ENCODE measurements at regions not wholly inside any gene's neighbourhood (a gene's known extent, or its start where the extent isn't known, plus 50 kb on each side); places are given as distances from the start of the nearest gene placed in this dataset.
A peak's percentile ranks its signal among the peaks of the same experiment; 100 is the strongest.
"Not testable (repeated sequence)": the region's sequence is repeated elsewhere in the genome, so short reads cannot be mapped to it uniquely, and the experiment has no call there.

- Histone ChIP-seq H3K36me3 (ENCODE audit: control insufficient read depth in 1 of 2, insufficient read depth in 2 of 2, low read length in 2 of 2) (no peaks in the 10 kb centered on the region), H2BK5ac (ENCODE audit: low read depth, low read length, poor library complexity) (no peak overlapping the region), H3K18ac (ENCODE audit: low read length) (no peak overlapping the region), H3K23ac (ENCODE audit: low read length) (no peak overlapping the region), H4K8ac (ENCODE audit: low read depth, low read length) (no peak overlapping the region), H3K4me2 (ENCODE audit: low read length) (no peak overlapping the region), H4K12ac (ENCODE audit: low read depth, low read length) (no peak overlapping the region), H3K79me2 (ENCODE audit: control insufficient read depth, insufficient read depth, low read length, poor library complexity) (no peaks in the 10 kb centered on the region), H3K4me3 (ENCODE audit: low read depth, low read length) (no peak overlapping the region), H3K14ac (ENCODE audit: low read length) (no peak overlapping the region), H3K27me3 (ENCODE audit: insufficient read depth, low read length) (no peaks in the 10 kb centered on the region), H3K9me3 (ENCODE audit: insufficient read depth, low read depth, low read length) (no peaks in the 10 kb centered on the region), H3K4ac (ENCODE audit: low read depth, low read length) (no peak overlapping the region), H3K79me1 (ENCODE audit: low read length) (no peaks in the 10 kb centered on the region), H3K9ac (ENCODE audit: low read length) (no peak overlapping the region), H2BK120ac (ENCODE audit: insufficient read depth, low read length, poor library complexity) (no peak overlapping the region), H2AK5ac (ENCODE audit: low read length) (no peak overlapping the region), H4K91ac (ENCODE audit: low read depth, low read length) (no peak overlapping the region), H3K27ac (ENCODE audit: low read depth, low read length) (no peak overlapping the region), H2AFZ (ENCODE audit: insufficient read depth, low read length, poor library complexity) (no peak overlapping the region), H3K4me1 (ENCODE audit: control insufficient read depth in 1 of 2, insufficient read depth in 2 of 2, low read length in 2 of 2) (no peaks in the 10 kb centered on the region), H2BK12ac (ENCODE audit: low read length) (no peak overlapping the region)
- no CpG with 5 or more reads among the region's 4 CpGs for WGBS (ENCODE audit: extremely low coverage, insufficient coverage, insufficient read length)
- no peak for DNase-seq
These were observed 75.9 kb upstream of the CADPS start for GRCh38 chr3:62951037-62951613.

DNA sequence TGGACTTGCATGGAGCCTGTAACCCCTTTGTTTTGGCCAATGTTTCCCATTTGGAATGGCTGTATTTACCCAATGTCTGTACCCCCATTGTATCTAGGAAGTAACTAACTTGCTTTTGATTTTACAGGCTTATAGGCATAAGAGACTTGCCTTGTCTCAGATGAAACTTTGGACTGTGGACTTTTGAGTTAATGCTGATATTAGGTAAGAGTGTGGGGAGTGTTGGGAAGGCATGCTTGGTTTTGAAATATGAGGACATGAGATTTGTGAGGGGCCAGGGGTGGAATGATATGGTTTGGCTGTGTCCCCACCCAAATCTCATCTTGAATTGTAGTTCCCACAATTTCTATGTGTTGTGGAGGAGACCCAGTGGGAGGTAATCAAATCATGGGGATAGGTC, 76.7 kb upstream of the CADPS start:
- not testable (repeated sequence) for H3K79me2 ChIP-seq (ENCODE audit: control insufficient read depth, insufficient read depth, low read length, poor library complexity); H4K91ac ChIP-seq (ENCODE audit: low read depth, low read length); H3K9ac ChIP-seq (ENCODE audit: low read length); H3K18ac ChIP-seq (ENCODE audit: low read length); H2AFZ ChIP-seq (ENCODE audit: insufficient read depth, low read length, poor library complexity); H3K4me1 ChIP-seq (ENCODE audit: control insufficient read depth in 1 of 2, insufficient read depth in 2 of 2, low read length in 2 of 2); H3K4me2 ChIP-seq (ENCODE audit: low read length); H3K23ac ChIP-seq (ENCODE audit: low read length); H3K79me1 ChIP-seq (ENCODE audit: low read length); H2BK5ac ChIP-seq (ENCODE audit: low read depth, low read length, poor library complexity); H3K14ac ChIP-seq (ENCODE audit: low read length); H3K27ac ChIP-seq (ENCODE audit: low read depth, low read length); H2BK120ac ChIP-seq (ENCODE audit: insufficient read depth, low read length, poor library complexity); DNase-seq; H3K4ac ChIP-seq (ENCODE audit: low read depth, low read length); H2BK12ac ChIP-seq (ENCODE audit: low read length); H3K4me3 ChIP-seq (ENCODE audit: low read depth, low read length); H4K12ac ChIP-seq (ENCODE audit: low read depth, low read length); H3K9me3 ChIP-seq (ENCODE audit: insufficient read depth, low read depth, low read length); H4K8ac ChIP-seq (ENCODE audit: low read depth, low read length); H3K27me3 ChIP-seq (ENCODE audit: insufficient read depth, low read length); H2AK5ac ChIP-seq (ENCODE audit: low read length); H3K36me3 ChIP-seq (ENCODE audit: control insufficient read depth in 1 of 2, insufficient read depth in 2 of 2, low read length in 2 of 2)

DNA sequence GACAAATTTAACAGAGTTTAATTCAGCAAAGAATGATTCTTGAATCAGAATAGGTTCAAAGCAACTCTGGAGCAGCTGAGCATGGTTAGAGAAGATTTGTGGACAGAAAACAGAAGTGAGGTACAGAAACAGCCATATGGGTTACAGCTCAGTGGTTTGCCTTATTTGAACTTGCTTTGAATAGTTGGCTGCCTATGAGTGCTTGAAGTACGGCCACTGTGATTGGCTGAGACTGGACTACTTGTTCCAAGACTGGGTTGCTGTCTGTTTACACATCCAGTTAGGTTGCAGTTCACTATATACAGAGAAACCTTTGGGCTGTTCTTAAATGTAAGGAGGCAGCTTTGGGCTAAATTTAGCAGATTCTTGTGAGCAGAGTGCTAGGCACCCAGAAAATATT, 79.4 kb upstream of the CADPS start:
- no peaks in the 10 kb centered on the region for H3K79me1 ChIP-seq (ENCODE audit: low read length)
- no peak overlapping the region for H3K4me2 ChIP-seq (ENCODE audit: low read length)
- H3K36me3 ChIP-seq (ENCODE audit: control insufficient read depth in 1 of 2, insufficient read depth in 2 of 2, low read length in 2 of 2): no peaks in the 10 kb centered on the region
- H3K4me1 ChIP-seq (ENCODE audit: control insufficient read depth in 1 of 2, insufficient read depth in 2 of 2, low read length in 2 of 2): no peaks in the 10 kb centered on the region
- no peak overlapping the region for H2AFZ ChIP-seq (ENCODE audit: insufficient read depth, low read length, poor library complexity)
- H2BK12ac ChIP-seq (ENCODE audit: low read length): no peak overlapping the region
- no peak for DNase-seq
- H3K4me3 ChIP-seq (ENCODE audit: low read depth, low read length): no peak overlapping the region
- no peak overlapping the region for H3K4ac ChIP-seq (ENCODE audit: low read depth, low read length)
- H3K9ac ChIP-seq (ENCODE audit: low read length): no peak overlapping the region
- H3K18ac ChIP-seq (ENCODE audit: low read length): no peak overlapping the region
- H3K79me2 ChIP-seq (ENCODE audit: control insufficient read depth, insufficient read depth, low read length, poor library complexity): no peaks in the 10 kb centered on the region
- H3K9me3 ChIP-seq (ENCODE audit: insufficient read depth, low read depth, low read length): no peaks in the 10 kb centered on the region
- no peak overlapping the region for H4K8ac ChIP-seq (ENCODE audit: low read depth, low read length)
- no peak overlapping the region for H2BK120ac ChIP-seq (ENCODE audit: insufficient read depth, low read length, poor library complexity)
- no CpG with 5 or more reads among the region's 1 CpG for WGBS (ENCODE audit: extremely low coverage, insufficient coverage, insufficient read length)
- H3K23ac ChIP-seq (ENCODE audit: low read length): peak overlapping the region; percentile 96
- no peak overlapping the region for H4K91ac ChIP-seq (ENCODE audit: low read depth, low read length)
- no peak overlapping the region for H4K12ac ChIP-seq (ENCODE audit: low read depth, low read length)
- H3K27me3 ChIP-seq (ENCODE audit: insufficient read depth, low read length): no peaks in the 10 kb centered on the region
- no peak overlapping the region for H3K27ac ChIP-seq (ENCODE audit: low read depth, low read length)
- no peak overlapping the region for H2AK5ac ChIP-seq (ENCODE audit: low read length)
- H2BK5ac ChIP-seq (ENCODE audit: low read depth, low read length, poor library complexity): no peak overlapping the region
- H3K14ac ChIP-seq (ENCODE audit: low read length): no peak overlapping the region

DNA sequence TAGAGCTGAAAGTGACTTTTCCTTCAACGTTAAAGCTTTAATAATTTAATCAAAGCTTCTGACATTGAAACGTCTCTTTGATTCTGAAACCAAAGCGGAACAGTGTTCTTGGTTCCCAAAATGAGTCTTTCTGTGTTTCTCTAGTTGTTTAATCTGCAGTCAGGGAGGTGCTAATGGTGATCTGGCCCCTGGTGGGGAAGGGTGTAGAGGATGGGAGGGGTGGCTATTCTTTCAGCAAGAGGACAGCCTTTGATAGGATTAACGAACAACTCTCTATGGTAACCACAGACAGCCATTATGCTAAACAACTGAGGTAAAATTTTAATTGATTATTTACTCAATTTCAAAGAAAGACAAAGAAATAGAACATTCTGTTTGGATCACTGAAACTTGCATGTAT, 79.9 kb upstream of the CADPS start:
- no peak overlapping the region for H4K8ac ChIP-seq (ENCODE audit: low read depth, low read length)
- H2AFZ ChIP-seq (ENCODE audit: insufficient read depth, low read length, poor library complexity): no peak overlapping the region
- no peak overlapping the region for H2AK5ac ChIP-seq (ENCODE audit: low read length)
- H3K9ac ChIP-seq (ENCODE audit: low read length): no peak overlapping the region
- no peak overlapping the region for H3K27ac ChIP-seq (ENCODE audit: low read depth, low read length)
- no peak overlapping the region for H3K4me2 ChIP-seq (ENCODE audit: low read length)
- H2BK12ac ChIP-seq (ENCODE audit: low read length): no peak overlapping the region
- H3K27me3 ChIP-seq (ENCODE audit: insufficient read depth, low read length): no peaks in the 10 kb centered on the region
- no peak overlapping the region for H4K91ac ChIP-seq (ENCODE audit: low read depth, low read length)
- no CpG with 5 or more reads among the region's 4 CpGs for WGBS (ENCODE audit: extremely low coverage, insufficient coverage, insufficient read length)
- no peaks in the 10 kb centered on the region for H3K79me1 ChIP-seq (ENCODE audit: low read length)
- H3K18ac ChIP-seq (ENCODE audit: low read length): no peak overlapping the region
- no peak overlapping the region for H4K12ac ChIP-seq (ENCODE audit: low read depth, low read length)
- H3K79me2 ChIP-seq (ENCODE audit: control insufficient read depth, insufficient read depth, low read length, poor library complexity): no peaks in the 10 kb centered on the region
- H2BK5ac ChIP-seq (ENCODE audit: low read depth, low read length, poor library complexity): no peak overlapping the region
- no peak overlapping the region for H3K4ac ChIP-seq (ENCODE audit: low read depth, low read length)
- H2BK120ac ChIP-seq (ENCODE audit: insufficient read depth, low read length, poor library complexity): no peak overlapping the region
- DNase-seq: no peak
- no peaks in the 10 kb centered on the region for H3K4me1 ChIP-seq (ENCODE audit: control insufficient read depth in 1 of 2, insufficient read depth in 2 of 2, low read length in 2 of 2)
- H3K4me3 ChIP-seq (ENCODE audit: low read depth, low read length): no peak overlapping the region
- H3K23ac ChIP-seq (ENCODE audit: low read length): no peak overlapping the region
- no peaks in the 10 kb centered on the region for H3K9me3 ChIP-seq (ENCODE audit: insufficient read depth, low read depth, low read length)
- no peaks in the 10 kb centered on the region for H3K36me3 ChIP-seq (ENCODE audit: control insufficient read depth in 1 of 2, insufficient read depth in 2 of 2, low read length in 2 of 2)
- H3K14ac ChIP-seq (ENCODE audit: low read length): no peak overlapping the region

All from trophoblast cell (in vitro differentiated cells and primary cell).